IMR-90 (cell line): ENCODE measurements at regions not wholly inside any gene's neighbourhood (a gene's known extent, or its start where the extent isn't known, plus 50 kb on each side); places are given as distances from the start of the nearest gene placed in this dataset.

Experiments used
- ATAC-seq: fragments of 200-7000 bp; cut with Tn5 transposase; 2 replicates; pipeline ENCODE4 v1.9.1; 2020; ENCODE audit warnings: low read depth, mild to moderate bottlenecking, moderate library complexity
- BruUV-seq: library from RNA; stranded (reverse); fragments of 400-500 nt; replicated peaks from 2 replicates; lab custom pipeline; 2021; lab: Mats Ljungman, UMichigan
- CTCF ChIA-PET: fragments of 300-600 bp; formaldehyde crosslinking; extraction: SDS; loops from one replicate; lab custom pipeline; 2021; ENCODE audit warnings: antibody characterized with exemption; lab: Yijun Ruan, JAX
- POLR2A ChIA-PET: fragments of 300-600 bp; sonication (Branson Sonifier 250); formaldehyde crosslinking; loops from one replicate; lab custom pipeline; 2022; ENCODE audit warnings: antibody characterized with exemption; ENCODE audit not compliant: unreplicated experiment; lab: Charles Lee
- DNase-seq: peaks from one replicate; pipeline ENCODE4 v3.0.0; 2013
- H2AFZ ChIP-seq: replicated peaks from 2 replicates; pipeline ENCODE3; 2013; ENCODE audit warnings: low read length, mild to moderate bottlenecking; ENCODE audit not compliant: poor library complexity
- H2AK5ac ChIP-seq: 2 replicates; pipeline ENCODE4 v1.6.1; 2013; ENCODE audit warnings: low read depth, low read length, inconsistent platforms
- H2AK9ac ChIP-seq: replicated peaks from 2 replicates; pipeline ENCODE3; 2013; ENCODE audit warnings: mild to moderate bottlenecking, low read depth, low read length, moderate library complexity; ENCODE audit not compliant: poor library complexity
- H2BK120ac ChIP-seq: 2 replicates; pipeline ENCODE4 v1.6.1; 2013; ENCODE audit warnings: low read depth, low read length, inconsistent platforms
- H2BK15ac ChIP-seq: 3 replicates; pipeline ENCODE4 v1.6.1; 2013; ENCODE audit warnings: low read depth, low read length, inconsistent platforms
- H2BK20ac ChIP-seq: 2 replicates; pipeline ENCODE4 v1.6.1; 2013; ENCODE audit warnings: low read depth, mild to moderate bottlenecking, inconsistent platforms, low read length, moderate library complexity
- H2BK5ac ChIP-seq: 2 replicates; pipeline ENCODE4 v1.6.1; 2013; ENCODE audit warnings: mild to moderate bottlenecking, low read depth, low read length, inconsistent platforms; ENCODE audit not compliant: poor library complexity, severe bottlenecking
- H3K14ac ChIP-seq: replicated peaks from 2 replicates; pipeline ENCODE4 v1.6.1; 2013; ENCODE audit warnings: low read depth, low read length, inconsistent platforms
- H3K18ac ChIP-seq: 2 replicates; pipeline ENCODE4 v1.6.1; 2013; ENCODE audit warnings: low read depth, low read length, control low read depth
- H3K23ac ChIP-seq: 2 replicates; pipeline ENCODE4 v1.6.1; 2013; ENCODE audit warnings: low read depth, low read length, inconsistent platforms
- H3K27ac ChIP-seq: 2 replicates; pipeline ENCODE4 v1.5.1; 2013; ENCODE audit warnings: mild to moderate bottlenecking, control low read depth, low read length; ENCODE audit not compliant: insufficient read depth
- H3K27me3 ChIP-seq: 2 replicates; pipeline ENCODE4 v1.6.1; 2013; ENCODE audit warnings: low read length; ENCODE audit not compliant: control insufficient read depth, insufficient read depth
- H3K36me3 ChIP-seq: 2 replicates; pipeline ENCODE4 v1.6.1; 2013; ENCODE audit warnings: low read length, mixed read lengths; ENCODE audit not compliant: control insufficient read depth, insufficient read depth
- H3K4ac ChIP-seq: 2 replicates; pipeline ENCODE4 v1.6.1; 2013; ENCODE audit warnings: low read depth, low read length, inconsistent platforms
- H3K4me1 ChIP-seq: 2 replicates; pipeline ENCODE4 v1.6.1; 2013; ENCODE audit warnings: low read length, mixed read lengths; ENCODE audit not compliant: control insufficient read depth, insufficient read depth
- H3K4me2 ChIP-seq: 2 replicates; pipeline ENCODE4 v1.6.1; 2013; ENCODE audit warnings: low read depth, mild to moderate bottlenecking, control low read depth, low read length, moderate library complexity
- H3K4me3 ChIP-seq: 2 replicates; pipeline ENCODE4 v1.5.1; 2013; ENCODE audit warnings: low read depth, mild to moderate bottlenecking, control low read depth, low read length, moderate library complexity; ENCODE audit not compliant: insufficient read depth
- H3K56ac ChIP-seq: 2 replicates; pipeline ENCODE4 v1.6.1; 2013; ENCODE audit warnings: low read length, inconsistent platforms; ENCODE audit not compliant: insufficient read depth; ENCODE audit errors: extremely low read depth
- H3K79me1 ChIP-seq, 2 experiments: 2 replicates each; pipeline ENCODE4 v1.6.1; 2013; ENCODE audit warnings: low read length in 2 of 2, inconsistent platforms in 1 of 2, low read depth in 1 of 2
- H3K9ac ChIP-seq: 2 replicates; pipeline ENCODE4 v1.6.1; 2013; ENCODE audit warnings: low read depth, low read length, control low read depth
- H3K9me1 ChIP-seq: 2 replicates; pipeline ENCODE4 v1.6.1; 2013; ENCODE audit warnings: low read length, inconsistent platforms; ENCODE audit not compliant: insufficient read depth
- H3K9me3 ChIP-seq: 2 replicates; pipeline ENCODE4 v1.6.1; 2013; ENCODE audit warnings: low read length; ENCODE audit not compliant: control insufficient read depth, insufficient read depth
- H4K20me1 ChIP-seq: 2 replicates; pipeline ENCODE4 v1.6.1; 2013; ENCODE audit warnings: low read length, inconsistent platforms; ENCODE audit not compliant: insufficient read depth
- H4K5ac ChIP-seq: 2 replicates; pipeline ENCODE4 v1.6.1; 2013; ENCODE audit warnings: mild to moderate bottlenecking, low read depth, low read length, control low read depth
- H4K8ac ChIP-seq, 2 experiments: 2 replicates each; pipeline ENCODE4 v1.6.1; 2013; ENCODE audit warnings: low read depth in 2 of 2, low read length in 2 of 2, control low read depth in 1 of 2, inconsistent platforms in 1 of 2
- H4K91ac ChIP-seq: 2 replicates; pipeline ENCODE4 v1.6.1; 2013; ENCODE audit warnings: low read depth, low read length, inconsistent platforms; ENCODE audit not compliant: insufficient read depth
- BHLHE40 ChIP-seq: fragments of 150-350 bp; IDR thresholded peaks from 2 replicates; pipeline ENCODE4 v1.6.1; 2016; ENCODE audit warnings: mild to moderate bottlenecking, low read depth, low read length
- CEBPB ChIP-seq: IDR thresholded peaks from 2 replicates; pipeline ENCODE4 v1.6.1; 2012; ENCODE audit warnings: low read depth, low read length, improper control_type of control experiment
- CHD1 ChIP-seq: IDR thresholded peaks from 2 replicates; pipeline ENCODE4 v1.6.1; 2012; ENCODE audit warnings: low read depth, low read length, improper control_type of control experiment
- FOS ChIP-seq: fragments of 150-350 bp; IDR thresholded peaks from 2 replicates; pipeline ENCODE4 v1.6.1; 2016; ENCODE audit warnings: low read depth, low read length
- MAFK ChIP-seq: IDR thresholded peaks from 2 replicates; pipeline ENCODE4 v1.6.1; 2012; ENCODE audit warnings: low read depth, low read length, improper control_type of control experiment
- MAZ ChIP-seq: IDR thresholded peaks from 2 replicates; pipeline ENCODE4 v1.6.1; 2012; ENCODE audit warnings: low read depth, mild to moderate bottlenecking, low read length, improper control_type of control experiment, moderate library complexity, borderline replicate concordance
- MXI1 ChIP-seq: IDR thresholded peaks from 2 replicates; pipeline ENCODE4 v1.6.1; 2012; ENCODE audit warnings: low read depth, mild to moderate bottlenecking, low read length, moderate library complexity, borderline replicate concordance
- NFE2L2 ChIP-seq: fragments of 150-350 bp; IDR thresholded peaks from 2 replicates; pipeline ENCODE4 v1.6.1; 2016; ENCODE audit warnings: low read depth, mild to moderate bottlenecking, low read length
- POLR2A ChIP-seq: IDR thresholded peaks from 2 replicates; pipeline ENCODE4 v1.6.1; 2012; ENCODE audit warnings: mild to moderate bottlenecking, low read depth, low read length
- RAD21 ChIP-seq: IDR thresholded peaks from 2 replicates; pipeline ENCODE4 v1.6.1; 2012; ENCODE audit warnings: low read length, improper control_type of control experiment
- RCOR1 ChIP-seq: IDR thresholded peaks from 2 replicates; pipeline ENCODE4 v1.6.1; 2012; ENCODE audit warnings: mild to moderate bottlenecking, low read length, improper control_type of control experiment; ENCODE audit not compliant: insufficient replicate concordance
- RFX5 ChIP-seq: IDR thresholded peaks from 2 replicates; pipeline ENCODE4 v1.8.0; 2012; ENCODE audit warnings: low read depth, mild to moderate bottlenecking, low read length, moderate library complexity
- SMC3 ChIP-seq: fragments of 150-350 bp; IDR thresholded peaks from 2 replicates; pipeline ENCODE4 v1.6.1; 2016; ENCODE audit warnings: low read depth, mild to moderate bottlenecking, antibody characterized with exemption, low read length, moderate library complexity
- WGBS, 2 experiments: methylation state at CpG; one replicate each; pipeline versions ENCODE4 v1.1.5 to v1.1.7; 2013; ENCODE audit warnings: missing lambda C conversion rate in 2 of 2; ENCODE audit not compliant: insufficient read length in 1 of 2; ENCODE audit errors: extremely low coverage in 2 of 2; 5-methylcytosine and 5-hydroxymethylcytosine counted together
- dilution Hi-C: fragments of 300-500 bp; cut with HindIII; formaldehyde crosslinking; loops from one replicate; pipeline ENCODE4 v1.14.3; 2018; ENCODE audit warnings: low sequenced_read_pairs; ENCODE audit not compliant: unreplicated experiment
- in situ Hi-C: fragments of 300-500 bp; cut with MboI; formaldehyde crosslinking; loops from 3 replicates; pipeline ENCODE4 v1.14.3; 2019; ENCODE audit warnings: low sequenced_read_pairs, inconsistent platforms, mixed read lengths
- intact Hi-C: fragments of 100-400 bp; cut with micrococcal nuclease; formaldehyde crosslinking; loops from 2 replicates; pipeline ENCODE4 v1.10.0; 2022
- TF ChIP-seq, protein P1 (sequence below): conservative IDR thresholded peaks from 2 replicates; pipeline ENCODE4 v1.5.1; 2012; ENCODE audit warnings: mild to moderate bottlenecking, low read depth, low read length, improper control_type of control experiment
- TF ChIP-seq, protein P2 (sequence below): fragments of 150-350 bp; IDR thresholded peaks from 2 replicates; pipeline ENCODE4 v1.6.1; 2017; ENCODE audit warnings: mild to moderate bottlenecking, antibody characterized with exemption, low read length, low read depth
- TF ChIP-seq, protein P3 (sequence below): fragments of 150-350 bp; IDR thresholded peaks from 2 replicates; pipeline ENCODE4 v1.6.1; 2016; ENCODE audit warnings: low read depth, mild to moderate bottlenecking, low read length, moderate library complexity, borderline replicate concordance

DNA sequence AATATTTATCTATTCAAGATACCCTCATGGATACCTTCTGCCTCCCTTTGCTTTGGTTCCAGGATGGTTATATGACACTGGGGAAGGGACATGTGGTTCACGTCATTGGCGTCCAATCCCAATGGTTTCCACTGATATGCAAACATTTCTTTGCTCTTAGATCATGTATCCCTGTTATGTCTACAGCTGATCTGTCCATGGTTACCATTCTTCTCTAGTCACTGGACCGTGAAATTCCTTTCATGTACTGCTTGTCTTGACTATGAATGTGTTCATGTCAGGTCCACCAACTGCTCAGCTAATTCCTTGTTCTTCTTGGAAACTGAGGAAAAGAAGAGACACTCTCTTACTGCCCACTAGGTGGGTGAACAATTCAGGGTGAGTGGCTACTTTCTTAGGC is 391.1 kb upstream of the ZNF608 start:
- in situ Hi-C loops: no loop called here
- TF ChIP-seq FOS: no peak
- no peak for TF ChIP-seq SMC3
- no peak for TF ChIP-seq MAFK
- no peak for TF ChIP-seq RCOR1
- no peak for TF ChIP-seq BHLHE40
- TF ChIP-seq RAD21: no peak
- no peak for TF ChIP-seq CHD1
- TF ChIP-seq NFE2L2: no peak
- TF ChIP-seq, protein P1, sequence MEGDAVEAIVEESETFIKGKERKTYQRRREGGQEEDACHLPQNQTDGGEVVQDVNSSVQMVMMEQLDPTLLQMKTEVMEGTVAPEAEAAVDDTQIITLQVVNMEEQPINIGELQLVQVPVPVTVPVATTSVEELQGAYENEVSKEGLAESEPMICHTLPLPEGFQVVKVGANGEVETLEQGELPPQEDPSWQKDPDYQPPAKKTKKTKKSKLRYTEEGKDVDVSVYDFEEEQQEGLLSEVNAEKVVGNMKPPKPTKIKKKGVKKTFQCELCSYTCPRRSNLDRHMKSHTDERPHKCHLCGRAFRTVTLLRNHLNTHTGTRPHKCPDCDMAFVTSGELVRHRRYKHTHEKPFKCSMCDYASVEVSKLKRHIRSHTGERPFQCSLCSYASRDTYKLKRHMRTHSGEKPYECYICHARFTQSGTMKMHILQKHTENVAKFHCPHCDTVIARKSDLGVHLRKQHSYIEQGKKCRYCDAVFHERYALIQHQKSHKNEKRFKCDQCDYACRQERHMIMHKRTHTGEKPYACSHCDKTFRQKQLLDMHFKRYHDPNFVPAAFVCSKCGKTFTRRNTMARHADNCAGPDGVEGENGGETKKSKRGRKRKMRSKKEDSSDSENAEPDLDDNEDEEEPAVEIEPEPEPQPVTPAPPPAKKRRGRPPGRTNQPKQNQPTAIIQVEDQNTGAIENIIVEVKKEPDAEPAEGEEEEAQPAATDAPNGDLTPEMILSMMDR: no peak
- no peak for TF ChIP-seq POLR2A
- no peak for TF ChIP-seq MXI1
- TF ChIP-seq, protein P2, sequence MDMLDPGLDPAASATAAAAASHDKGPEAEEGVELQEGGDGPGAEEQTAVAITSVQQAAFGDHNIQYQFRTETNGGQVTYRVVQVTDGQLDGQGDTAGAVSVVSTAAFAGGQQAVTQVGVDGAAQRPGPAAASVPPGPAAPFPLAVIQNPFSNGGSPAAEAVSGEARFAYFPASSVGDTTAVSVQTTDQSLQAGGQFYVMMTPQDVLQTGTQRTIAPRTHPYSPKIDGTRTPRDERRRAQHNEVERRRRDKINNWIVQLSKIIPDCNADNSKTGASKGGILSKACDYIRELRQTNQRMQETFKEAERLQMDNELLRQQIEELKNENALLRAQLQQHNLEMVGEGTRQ: no peak
- TF ChIP-seq MAZ: no peak
- TF ChIP-seq CEBPB: no peak
- TF ChIP-seq, protein P3, sequence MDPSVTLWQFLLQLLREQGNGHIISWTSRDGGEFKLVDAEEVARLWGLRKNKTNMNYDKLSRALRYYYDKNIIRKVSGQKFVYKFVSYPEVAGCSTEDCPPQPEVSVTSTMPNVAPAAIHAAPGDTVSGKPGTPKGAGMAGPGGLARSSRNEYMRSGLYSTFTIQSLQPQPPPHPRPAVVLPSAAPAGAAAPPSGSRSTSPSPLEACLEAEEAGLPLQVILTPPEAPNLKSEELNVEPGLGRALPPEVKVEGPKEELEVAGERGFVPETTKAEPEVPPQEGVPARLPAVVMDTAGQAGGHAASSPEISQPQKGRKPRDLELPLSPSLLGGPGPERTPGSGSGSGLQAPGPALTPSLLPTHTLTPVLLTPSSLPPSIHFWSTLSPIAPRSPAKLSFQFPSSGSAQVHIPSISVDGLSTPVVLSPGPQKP: no peak
- no peak for TF ChIP-seq RFX5
- Histone ChIP-seq H3K9me1 (peaks cover 2% of the 10 kb centered on the region; the same call in 1 of the 2 replicates), H3K23ac (no peak overlapping the region), H2BK15ac (no peak overlapping the region), H2BK5ac (no peak overlapping the region), H3K9me3 (no peaks in the 10 kb centered on the region), H3K79me1 (no peaks in the 10 kb centered on the region), H3K14ac (no peak overlapping the region), H2BK120ac (no peak overlapping the region), H3K4ac (no peak overlapping the region), H2AFZ (no peak overlapping the region), H4K8ac (no peak overlapping the region), H3K4me1 (peaks cover 2% of the 10 kb centered on the region), H4K91ac (no peak overlapping the region), H3K18ac (no peak overlapping the region), H2AK9ac (no peak overlapping the region), H2BK20ac (peak overlapping the region; percentile 47; the same call in 1 of the 2 replicates), H3K4me3 (no peak overlapping the region), H3K56ac (no peak overlapping the region), H3K36me3 (no peaks in the 10 kb centered on the region), H4K5ac (no peak overlapping the region), H3K9ac (no peak overlapping the region), H3K4me2 (no peak overlapping the region), H3K27ac (no peak overlapping the region), H4K20me1 (no peaks in the 10 kb centered on the region), H3K27me3 (no peaks in the 10 kb centered on the region), H2AK5ac (peak overlapping the region; percentile 64; the same call in 1 of the 2 replicates)
- WGBS, 2 experiments: no CpG with 5 or more reads among the region's 3 CpGs
- dilution Hi-C loops: no loop called here
- ATAC-seq (no peak), DNase-seq (no peak)
- no TSS peak for BruUV-seq
- intact Hi-C loops: no loop called here
- ChIA-PET POLR2A (no interaction called here), CTCF (no interaction called here)
